ENCODE measurements at regions not wholly inside any gene's neighbourhood (a gene's known extent, or its start where the extent isn't known, plus 50 kb on each side); places are given as distances from the start of the nearest gene placed in this dataset.

GRCh38 chr16:52748741-52749140, 201.8 kb upstream of the TOX3 start:
- Histone ChIP-seq H3K9ac (ENCODE audit: extremely low read depth, low read length, poor library complexity, severe bottlenecking) (no peak overlapping the region), H3K36me3 (ENCODE audit: control insufficient read depth, insufficient read depth, low read length) (no peaks in the 10 kb centered on the region), H3K4me3 (ENCODE audit: low read length) (no peak overlapping the region), H3K27ac (ENCODE audit: low read depth, low read length) (no peak overlapping the region), H3K4me1 (ENCODE audit: control insufficient read depth, insufficient read depth, low read length) (no peaks in the 10 kb centered on the region), H3K9me3 (ENCODE audit: control insufficient read depth, low read length) (no peaks in the 10 kb centered on the region), H3K27me3 (ENCODE audit: control insufficient read depth, insufficient read depth, low read length, poor library complexity, severe bottlenecking) (no peaks in the 10 kb centered on the region)
- Mint-ChIP-seq H3K36me3 (ENCODE audit: low read depth) (no peaks in the 10 kb centered on the region), H3K9me3 (no peaks in the 10 kb centered on the region), H3K4me3 (no peak overlapping the region), H3K27ac (no peak overlapping the region), H3K27me3 (ENCODE audit: insufficient read depth) (no peaks in the 10 kb centered on the region), H3K4me1 (peaks cover 4% of the 10 kb centered on the region)
- no peak for TF ChIP-seq CTCF (conservative IDR thresholded peaks at IDR 0.05)
- no peak for DNase-seq
- 87 to 90% methylated on average over 2 to 3 of the region's 4 CpGs for WGBS, 2 experiments (ENCODE audit: insufficient coverage in 1 of 2, insufficient read length in 1 of 2)

GRCh38 chr16:52747088-52747595, 200.2 kb upstream of the TOX3 start:
- Mint-ChIP-seq H3K27me3 (ENCODE audit: insufficient read depth) (no peaks in the 10 kb centered on the region), H3K36me3 (ENCODE audit: low read depth) (no peaks in the 10 kb centered on the region), H3K4me3 (no peak overlapping the region), H3K27ac (no peak overlapping the region), H3K4me1 (peaks cover 4% of the 10 kb centered on the region), H3K9me3 (no peaks in the 10 kb centered on the region)
- H3K4me1 ChIP-seq (ENCODE audit: control insufficient read depth, insufficient read depth, low read length): no peaks in the 10 kb centered on the region
- H3K9me3 ChIP-seq (ENCODE audit: control insufficient read depth, low read length): no peaks in the 10 kb centered on the region
- WGBS, 2 experiments (ENCODE audit: insufficient coverage in 1 of 2, insufficient read length in 1 of 2): 87 to 100% methylated on average over 1 to 2 of the region's 2 CpGs
- no peak overlapping the region for H3K27ac ChIP-seq (ENCODE audit: low read depth, low read length)
- DNase-seq: no peak
- no peaks in the 10 kb centered on the region for H3K27me3 ChIP-seq (ENCODE audit: control insufficient read depth, insufficient read depth, low read length, poor library complexity, severe bottlenecking)
- H3K4me3 ChIP-seq (ENCODE audit: low read length): no peak overlapping the region
- TF ChIP-seq CTCF (conservative IDR thresholded peaks at IDR 0.05): no peak
- no peaks in the 10 kb centered on the region for H3K36me3 ChIP-seq (ENCODE audit: control insufficient read depth, insufficient read depth, low read length)
- H3K9ac ChIP-seq (ENCODE audit: extremely low read depth, low read length, poor library complexity, severe bottlenecking): no peak overlapping the region

- peaks cover 4% of the 10 kb centered on the region for H3K4me1 Mint-ChIP-seq
- Histone ChIP-seq H3K9ac (ENCODE audit: extremely low read depth, low read length, poor library complexity, severe bottlenecking) (no peak overlapping the region), H3K4me1 (ENCODE audit: control insufficient read depth, insufficient read depth, low read length) (no peaks in the 10 kb centered on the region), H3K9me3 (ENCODE audit: control insufficient read depth, low read length) (peaks cover 4% of the 10 kb centered on the region), H3K4me3 (ENCODE audit: low read length) (no peak overlapping the region), H3K27me3 (ENCODE audit: control insufficient read depth, insufficient read depth, low read length, poor library complexity, severe bottlenecking) (no peaks in the 10 kb centered on the region), H3K36me3 (ENCODE audit: control insufficient read depth, insufficient read depth, low read length) (no peaks in the 10 kb centered on the region), H3K27ac (ENCODE audit: low read depth, low read length) (no peak overlapping the region)
- H3K27ac Mint-ChIP-seq: no peak overlapping the region
- TF ChIP-seq CTCF (conservative IDR thresholded peaks at IDR 0.05): no peak
- H3K4me3 Mint-ChIP-seq: no peak overlapping the region
- H3K27me3 Mint-ChIP-seq (ENCODE audit: insufficient read depth): no peaks in the 10 kb centered on the region
- no peak for DNase-seq
- WGBS, 2 experiments (ENCODE audit: insufficient coverage in 1 of 2, insufficient read length in 1 of 2): 98 to 100% methylated on average over 2 of the region's 3 CpGs
- H3K36me3 Mint-ChIP-seq (ENCODE audit: low read depth): no peaks in the 10 kb centered on the region
- H3K9me3 Mint-ChIP-seq: peaks cover 5% of the 10 kb centered on the region
Measured at GRCh38 chr16:52743707-52744106, 196.8 kb upstream of the TOX3 start.

Measured in endodermal cell (in vitro differentiated cells).